Stomach (tissue), 4 donors: ENCODE measurements at regions not wholly inside any gene's neighbourhood (a gene's known extent, or its start where the extent isn't known, plus 50 kb on each side); places are given as distances from the start of the nearest gene placed in this dataset.

ENCODE experiments used
- CTCF ChIP-seq, 7 experiments: fragments of 450-650 bp in 4 of 7; fragments of 200-600 bp in 3 of 7; sonication (generic) in 3 of 7; IDR thresholded peaks; one replicate each; pipeline ENCODE4 v1.5.1; 2016 to 2019; ENCODE audit warnings: antibody characterized with exemption in 7 of 7, control low read depth in 2 of 7, mild to moderate bottlenecking in 1 of 7
- EP300 ChIP-seq: sonication (generic); formaldehyde crosslinking; IDR thresholded peaks from one replicate; pipeline ENCODE4 v1.6.1; 2017; ENCODE audit warnings: antibody characterized with exemption
- POLR2A ChIP-seq, 4 donors: fragments of 450-650 bp; IDR thresholded peaks; one replicate each; pipeline ENCODE4 v1.6.1; 2016; ENCODE audit warnings: antibody characterized with exemption in 4 of 4, control low read depth in 2 of 4, mild to moderate bottlenecking in 1 of 4, moderate library complexity in 1 of 4
- POLR2AphosphoS5 ChIP-seq, 3 donors: sonication (generic); formaldehyde crosslinking; IDR thresholded peaks; one replicate each; pipeline ENCODE4 v1.6.1; 2016; ENCODE audit warnings: antibody characterized with exemption in 3 of 3

GRCh38 chr18:70622622-70623419 lies 334.0 kb downstream of the SOCS6 start:
- TF ChIP-seq CTCF (IDR thresholded peaks at IDR 0.05) (no peak), POLR2AphosphoS5 (IDR thresholded peaks at IDR 0.05) (no peak), POLR2A (IDR thresholded peaks at IDR 0.05) (no peak), EP300 (no peak)
